Lower leg skin (tissue), 4 donors: ENCODE measurements at regions not wholly inside any gene's neighbourhood (a gene's known extent, or its start where the extent isn't known, plus 50 kb on each side); places are given as distances from the start of the nearest gene placed in this dataset.
"Not testable (repeated sequence)": the region's sequence is repeated elsewhere in the genome, so short reads cannot be mapped to it uniquely, and the experiment has no call there.

Source experiments
- DNase-seq, 2 donors: peaks; one replicate each; pipeline ENCODE4 v3.0.0-alpha.2; 2019; ENCODE audit warnings: low spot score in 2 of 2
- H3K4me3 ChIP-seq: fragments of 200-600 bp; sonication (generic); 2 replicates; pipeline ENCODE4 v1.5.1; 2017; ENCODE audit warnings: mild to moderate bottlenecking, low read depth; ENCODE audit not compliant: poor library complexity, severe bottlenecking
- CTCF ChIP-seq, 3 donors: fragments of 450-650 bp; IDR thresholded peaks; one replicate each; pipeline ENCODE4 v1.5.1; 2016; ENCODE audit warnings: antibody characterized with exemption in 3 of 3, mild to moderate bottlenecking in 3 of 3, moderate library complexity in 2 of 3
- POLR2A ChIP-seq, 2 donors: fragments of 450-650 bp; IDR thresholded peaks; one replicate each; pipeline ENCODE4 v1.6.1; 2016 to 2017; ENCODE audit warnings: antibody characterized with exemption in 2 of 2, mild to moderate bottlenecking in 1 of 2, moderate library complexity in 1 of 2
- WGBS, 2 donors: methylation state at CpG; one replicate each; pipeline ENCODE4 v1.1.5; 2018; 5-methylcytosine and 5-hydroxymethylcytosine counted together
- intact Hi-C: fragments of 100-400 bp; cut with DNase I; formaldehyde crosslinking; loops from one replicate; pipeline ENCODE4 v1.15.0; 2023; ENCODE audit warnings: low total_unique reads

GRCh38 chr3:104005815-104006214, 1360.9 kb upstream of the ALCAM start:
- no peak for DNase-seq
- H3K4me3 ChIP-seq: no peak overlapping the region
- intact Hi-C loops: no loop called here
- WGBS, 2 donors: 62 to 71% methylated on average over 1 of the region's 1 CpG
- TF ChIP-seq CTCF (IDR thresholded peaks at IDR 0.05): no peak
- TF ChIP-seq POLR2A (IDR thresholded peaks at IDR 0.05): no peak

GRCh38 chr3:104018541-104018940, 1348.2 kb upstream of the ALCAM start:
- no peak overlapping the region for H3K4me3 ChIP-seq
- intact Hi-C loops: no loop called here
- no peak for DNase-seq
- no peak for TF ChIP-seq POLR2A (IDR thresholded peaks at IDR 0.05)
- TF ChIP-seq CTCF (IDR thresholded peaks at IDR 0.05): no peak

GRCh38 chr3:104031598-104031997, 1335.1 kb upstream of the ALCAM start:
- intact Hi-C loops: no loop called here
- WGBS, 2 donors: 80 to 92% methylated on average over 1 of the region's 1 CpG
- TF ChIP-seq CTCF (IDR thresholded peaks at IDR 0.05) (no peak), POLR2A (IDR thresholded peaks at IDR 0.05) (no peak)
- no peak for DNase-seq
- H3K4me3 ChIP-seq: no peak overlapping the region

GRCh38 chr3:104032283-104032682, 1334.4 kb upstream of the ALCAM start:
- no peak for DNase-seq
- H3K4me3 ChIP-seq: no peak overlapping the region
- intact Hi-C loops: no loop called here
- TF ChIP-seq POLR2A (IDR thresholded peaks at IDR 0.05) (no peak), CTCF (IDR thresholded peaks at IDR 0.05) (no peak)

- DNase-seq: no peak
- intact Hi-C loops: no loop called here
- TF ChIP-seq CTCF (IDR thresholded peaks at IDR 0.05) (no peak), POLR2A (IDR thresholded peaks at IDR 0.05) (no peak)
- H3K4me3 ChIP-seq: no peak overlapping the region
Measured at GRCh38 chr3:104040896-104041295, 1325.8 kb upstream of the ALCAM start.

- H3K4me3 ChIP-seq, DNase-seq, intact Hi-C loops: not testable (repeated sequence)
- 92 to 96% methylated on average over 5 of the region's 5 CpGs for WGBS, 2 donors
Measured at GRCh38 chr3:104043001-104043543, 1323.6 kb upstream of the ALCAM start.
